Sigmoid colon (tissue), 3 donors: ENCODE measurements at regions not wholly inside any gene's neighbourhood (a gene's known extent, or its start where the extent isn't known, plus 50 kb on each side); places are given as distances from the start of the nearest gene placed in this dataset.

Experiments
- CTCF ChIP-seq, 4 experiments: fragments of 450-650 bp in 3 of 4; fragments of 200-600 bp in 1 of 4; IDR thresholded peaks; one replicate each; pipeline ENCODE4 v1.5.1; 2016 to 2019; ENCODE audit warnings: antibody characterized with exemption in 4 of 4, mild to moderate bottlenecking in 3 of 4, moderate library complexity in 2 of 4
- POLR2A ChIP-seq, 2 donors: fragments of 450-650 bp; IDR thresholded peaks; one replicate each; pipeline ENCODE4 v1.6.1; 2016; ENCODE audit warnings: antibody characterized with exemption in 2 of 2, mild to moderate bottlenecking in 2 of 2, moderate library complexity in 2 of 2

DNA sequence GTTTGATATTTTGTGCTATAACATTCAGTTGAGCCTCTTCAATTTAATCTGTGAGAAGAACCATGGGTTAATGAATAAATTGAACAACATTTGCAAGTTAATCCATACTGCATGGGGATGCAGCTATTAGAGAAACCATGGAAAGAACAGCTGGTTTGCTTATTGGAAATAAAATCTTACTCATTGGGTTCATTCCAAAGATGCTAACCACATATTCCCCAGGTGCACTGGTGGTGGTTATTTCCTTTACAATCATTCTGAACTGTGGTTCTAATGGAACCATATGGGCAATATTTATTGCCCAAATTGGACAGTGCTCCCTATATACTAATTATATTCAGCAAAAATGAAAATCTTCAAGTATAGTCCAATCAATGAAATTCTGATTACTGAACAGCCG, 1200.4 kb upstream of the CDH2 start:
- TF ChIP-seq CTCF (IDR thresholded peaks at IDR 0.05) (no peak), POLR2A (IDR thresholded peaks at IDR 0.05) (no peak)
